Neuronal stem cell (in vitro differentiated cells): ENCODE measurements at regions not wholly inside any gene's neighbourhood (a gene's known extent, or its start where the extent isn't known, plus 50 kb on each side); places are given as distances from the start of the nearest gene placed in this dataset.
A peak's percentile ranks its signal among the peaks of the same experiment; 100 is the strongest.
"Not testable (repeated sequence)": the region's sequence is repeated elsewhere in the genome, so short reads cannot be mapped to it uniquely, and the experiment has no call there.

Experiments
- DNase-seq: peaks from one replicate; pipeline ENCODE4 v3.0.0-alpha.2; 2013; ENCODE audit warnings: low spot score
- H2AFZ ChIP-seq: one replicate; pipeline ENCODE4 v1.6.1; 2013; ENCODE audit warnings: mild to moderate bottlenecking, low read length, inconsistent platforms
- H2AK5ac ChIP-seq: 2 replicates; pipeline ENCODE4 v1.6.1; 2013; ENCODE audit warnings: low read depth, mild to moderate bottlenecking, inconsistent platforms, low read length, moderate library complexity, mixed read lengths
- H2BK120ac ChIP-seq: 2 replicates; pipeline ENCODE4 v1.6.1; 2013; ENCODE audit warnings: low read depth, mild to moderate bottlenecking, inconsistent platforms, low read length, moderate library complexity, mixed read lengths
- H2BK12ac ChIP-seq: one replicate; pipeline ENCODE4 v1.6.1; 2013; ENCODE audit warnings: low read length, inconsistent platforms
- H2BK15ac ChIP-seq: 2 replicates; pipeline ENCODE4 v1.6.1; 2013; ENCODE audit warnings: mild to moderate bottlenecking, low read length, inconsistent platforms, mixed read lengths
- H2BK5ac ChIP-seq: one replicate; pipeline ENCODE4 v1.6.1; 2013; ENCODE audit warnings: inconsistent platforms, mild to moderate bottlenecking, low read length, moderate library complexity
- H3K14ac ChIP-seq: one replicate; pipeline ENCODE4 v1.6.1; 2013; ENCODE audit warnings: low read length, inconsistent platforms
- H3K18ac ChIP-seq: 2 replicates; pipeline ENCODE4 v1.6.1; 2013; ENCODE audit warnings: low read length, inconsistent platforms
- H3K23ac ChIP-seq: 2 replicates; pipeline ENCODE4 v1.6.1; 2013; ENCODE audit warnings: low read depth, mild to moderate bottlenecking, mixed read lengths, low read length, inconsistent platforms; ENCODE audit not compliant: poor library complexity
- H3K27ac ChIP-seq: replicated peaks from 3 replicates; pipeline ENCODE4 v1.5.1; 2013; ENCODE audit warnings: low read length, inconsistent platforms
- H3K27me3 ChIP-seq, 3 experiments: 2 replicates each; pipeline ENCODE4 v1.6.1; 2013; ENCODE audit warnings: low read length in 3 of 3, mild to moderate bottlenecking in 2 of 3, inconsistent platforms in 1 of 3, low read depth in 1 of 3, mixed read lengths in 1 of 3, moderate library complexity in 1 of 3; ENCODE audit not compliant: control insufficient read depth in 3 of 3, insufficient read depth in 3 of 3
- H3K36me3 ChIP-seq, 2 donors: replicated peaks in 1 of 2; 2 replicates each; pipeline ENCODE4 v1.6.1; 2013; ENCODE audit warnings: low read length in 2 of 2; ENCODE audit not compliant: control insufficient read depth in 2 of 2, insufficient read depth in 2 of 2
- H3K4ac ChIP-seq: 2 replicates; pipeline ENCODE4 v1.6.1; 2013; ENCODE audit warnings: inconsistent platforms, mild to moderate bottlenecking, low read length, moderate library complexity
- H3K4me1 ChIP-seq, 2 donors: 1 replicate in 1 of 2; 2 replicates in 1 of 2; pipeline ENCODE4 v1.6.1; 2013; ENCODE audit warnings: low read length in 2 of 2, low read depth in 1 of 2; ENCODE audit not compliant: control insufficient read depth in 2 of 2, insufficient read depth in 1 of 2
- H3K4me2 ChIP-seq: one replicate; pipeline ENCODE4 v1.6.1; 2013; ENCODE audit warnings: mild to moderate bottlenecking, low read length, inconsistent platforms; ENCODE audit not compliant: insufficient read depth, poor library complexity, severe bottlenecking
- H3K4me3 ChIP-seq, 2 donors: 2 replicates each; pipeline ENCODE4 v1.5.1; 2013; ENCODE audit warnings: low read length in 2 of 2, mild to moderate bottlenecking in 2 of 2, inconsistent platforms in 1 of 2, moderate library complexity in 1 of 2
- H3K79me1 ChIP-seq: one replicate; pipeline ENCODE4 v1.6.1; 2013; ENCODE audit warnings: low read depth, mild to moderate bottlenecking, inconsistent platforms, low read length, moderate library complexity
- H3K9ac ChIP-seq: one replicate; pipeline ENCODE4 v1.6.1; 2013; ENCODE audit warnings: mild to moderate bottlenecking, low read depth, low read length, inconsistent platforms; ENCODE audit not compliant: poor library complexity
- H3K9me3 ChIP-seq, 2 donors: replicated peaks in 1 of 2; 2 replicates each; pipeline versions ENCODE3 to v1.6.1; 2013; ENCODE audit warnings: low read length in 2 of 2, mild to moderate bottlenecking in 2 of 2, inconsistent platforms in 1 of 2, low read depth in 1 of 2, mixed read lengths in 1 of 2, moderate library complexity in 1 of 2; ENCODE audit not compliant: control insufficient read depth in 2 of 2, insufficient read depth in 1 of 2
- H4K8ac ChIP-seq: one replicate; pipeline ENCODE4 v1.6.1; 2013; ENCODE audit warnings: low read depth, mild to moderate bottlenecking, inconsistent platforms, low read length, moderate library complexity
- H4K91ac ChIP-seq: one replicate; pipeline ENCODE4 v1.6.1; 2013; ENCODE audit warnings: low read length, low read depth, mild to moderate bottlenecking, inconsistent platforms; ENCODE audit not compliant: poor library complexity
- WGBS, 2 donors: extraction: QIAGEN DNeasy Blood & Tissue Kit; methylation state at CpG; one replicate each; pipeline ENCODE4 v1.1.7; 2013; ENCODE audit warnings: missing lambda C conversion rate in 2 of 2, mixed read lengths in 1 of 2; ENCODE audit not compliant: insufficient read length in 2 of 2, insufficient replicate concordance in 1 of 2; ENCODE audit errors: extremely low coverage in 2 of 2; 5-methylcytosine and 5-hydroxymethylcytosine counted together

GRCh38 chr4:18422685-18423084, 401.1 kb upstream of the LCORL start:
- DNase-seq = no peak
- Histone ChIP-seq H3K4me3 (no peak overlapping the region), H2BK120ac (no peak overlapping the region), H3K9me3 (no peaks in the 10 kb centered on the region), H3K14ac (no peak overlapping the region), H3K23ac (no peak overlapping the region), H3K27ac (no peak overlapping the region), H2BK12ac (no peak overlapping the region), H3K9ac (no peak overlapping the region), H3K18ac (peak overlapping the region; percentile 9), H3K4me1 (peaks cover 3 to 5% of the 10 kb centered on the region in 2 donors), H3K36me3 (no peaks in the 10 kb centered on the region), H2AFZ (no peak overlapping the region), H3K27me3 (no peaks in the 10 kb centered on the region), H2AK5ac (no peak overlapping the region), H3K4me2 (no peak overlapping the region), H3K79me1 (no peaks in the 10 kb centered on the region), H2BK5ac (no peak overlapping the region), H4K8ac (no peak overlapping the region), H4K91ac (no peak overlapping the region), H2BK15ac (no peak overlapping the region), H3K4ac (no peak overlapping the region)
- WGBS, 2 donors = no CpG with 5 or more reads among the region's 4 CpGs

- no peak overlapping the region for H4K91ac ChIP-seq
- H3K23ac ChIP-seq = no peak overlapping the region
- no peaks in the 10 kb centered on the region for H3K36me3 ChIP-seq
- peaks cover 0 to 2% of the 10 kb centered on the region in 2 donors for H3K9me3 ChIP-seq
- H3K27me3 ChIP-seq = no peaks in the 10 kb centered on the region
- no peak overlapping the region for H2BK12ac ChIP-seq
- H2BK5ac ChIP-seq = no peak overlapping the region
- H2BK120ac ChIP-seq = no peak overlapping the region
- H3K9ac ChIP-seq = no peak overlapping the region
- H3K4ac ChIP-seq = no peak overlapping the region
- no peak overlapping the region for H4K8ac ChIP-seq
- H3K4me3 ChIP-seq = no peak overlapping the region
- H3K79me1 ChIP-seq = no peaks in the 10 kb centered on the region
- H3K18ac ChIP-seq = no peak overlapping the region
- H3K4me2 ChIP-seq = no peak overlapping the region
- no peak overlapping the region for H2BK15ac ChIP-seq
- H2AK5ac ChIP-seq = no peak overlapping the region
- no peak overlapping the region for H3K14ac ChIP-seq
- DNase-seq = no peak
- H2AFZ ChIP-seq = no peak overlapping the region
- no CpG with 5 or more reads among the region's 2 CpGs for WGBS, 2 donors
- peaks cover 3 to 5% of the 10 kb centered on the region in 2 donors for H3K4me1 ChIP-seq
- no peak overlapping the region for H3K27ac ChIP-seq
Measured at GRCh38 chr4:18421519-18421918, 400.0 kb upstream of the LCORL start.

GRCh38 chr4:18419780-18420179, 398.2 kb upstream of the LCORL start:
- WGBS, 2 donors = no CpG with 5 or more reads among the region's 3 CpGs
- H3K27me3 ChIP-seq = no peaks in the 10 kb centered on the region
- no peak overlapping the region for H3K23ac ChIP-seq
- H4K8ac ChIP-seq = no peak overlapping the region
- H3K9ac ChIP-seq = no peak overlapping the region
- H3K14ac ChIP-seq = no peak overlapping the region
- no peak overlapping the region for H2AK5ac ChIP-seq
- H2BK5ac ChIP-seq = no peak overlapping the region
- H2BK120ac ChIP-seq = no peak overlapping the region
- H3K79me1 ChIP-seq = no peaks in the 10 kb centered on the region
- H3K4me2 ChIP-seq = no peak overlapping the region
- DNase-seq = no peak
- H2BK15ac ChIP-seq = no peak overlapping the region
- H3K18ac ChIP-seq = no peak overlapping the region
- H3K27ac ChIP-seq = no peak overlapping the region
- H3K4me3 ChIP-seq = no peak overlapping the region
- H3K4ac ChIP-seq = no peak overlapping the region
- H2BK12ac ChIP-seq = no peak overlapping the region
- H3K9me3 ChIP-seq = peaks cover 0 to 2% of the 10 kb centered on the region in 2 donors
- no peak overlapping the region for H2AFZ ChIP-seq
- peaks cover 3 to 5% of the 10 kb centered on the region in 2 donors for H3K4me1 ChIP-seq
- H4K91ac ChIP-seq = no peak overlapping the region
- no peaks in the 10 kb centered on the region for H3K36me3 ChIP-seq

GRCh38 chr4:18418195-18418898, 396.8 kb upstream of the LCORL start:
- H3K27ac ChIP-seq, H3K4ac ChIP-seq, H2BK120ac ChIP-seq, H4K8ac ChIP-seq, H3K27me3 ChIP-seq, H3K23ac ChIP-seq, H2AFZ ChIP-seq, H2BK12ac ChIP-seq, H3K36me3 ChIP-seq, H4K91ac ChIP-seq, H2BK5ac ChIP-seq, H3K9me3 ChIP-seq, H2BK15ac ChIP-seq, H3K9ac ChIP-seq, H3K4me1 ChIP-seq, DNase-seq, H3K14ac ChIP-seq, H3K4me2 ChIP-seq, H3K18ac ChIP-seq, H3K4me3 ChIP-seq, H2AK5ac ChIP-seq, H3K79me1 ChIP-seq: not testable (repeated sequence)
- no CpG with 5 or more reads among the region's 51 CpGs for WGBS, 2 donors
